PC-9 (cell line): ENCODE measurements at regions not wholly inside any gene's neighbourhood (a gene's known extent, or its start where the extent isn't known, plus 50 kb on each side); places are given as distances from the start of the nearest gene placed in this dataset.

Experiments
- BruUV-seq: library from RNA; stranded (reverse); fragments of 400-500 nt; replicated peaks from 2 replicates; lab custom pipeline; 2021; lab: Mats Ljungman, UMichigan
- CTCF ChIA-PET: fragments of 300-600 bp; sonication (Branson Sonifier 250); formaldehyde crosslinking; loops from one replicate; lab custom pipeline; 2022; ENCODE audit warnings: antibody characterized with exemption; lab: Charles Lee
- POLR2A ChIA-PET: fragments of 300-600 bp; sonication (Branson Sonifier 250); formaldehyde crosslinking; loops from one replicate; lab custom pipeline; 2022; ENCODE audit warnings: antibody characterized with exemption; ENCODE audit not compliant: unreplicated experiment; lab: Charles Lee
- DNase-seq, 2 experiments: peaks; one replicate each; pipeline versions ENCODE4 v3.0.0 to v3.0.0-alpha.2; 2015 to 2022; ENCODE audit warnings: mixed read lengths in 1 of 2
- H2AFZ ChIP-seq: fragments of 200-600 bp; sonication (generic); 2 replicates; pipeline ENCODE4 v1.8.1; 2017; ENCODE audit warnings: antibody characterized with exemption
- H3F3A ChIP-seq: fragments of 200-600 bp; sonication (generic); 2 replicates; pipeline ENCODE4 v1.8.1; 2017; ENCODE audit warnings: antibody characterized with exemption, mild to moderate bottlenecking, low read depth; ENCODE audit not compliant: insufficient read depth
- H3K27ac ChIP-seq: fragments of 200-600 bp; sonication (generic); 2 replicates; pipeline ENCODE4 v1.6.1; 2016; ENCODE audit warnings: mixed run types
- H3K27me3 ChIP-seq: fragments of 200-600 bp; sonication (generic); 2 replicates; pipeline ENCODE4 v1.6.1; 2016; ENCODE audit warnings: low read depth, mixed run types; ENCODE audit not compliant: insufficient read depth
- H3K36me3 ChIP-seq: fragments of 200-600 bp; sonication (generic); 2 replicates; pipeline ENCODE4 v1.6.1; 2016; ENCODE audit warnings: low read depth, mixed run types
- H3K4me1 ChIP-seq: fragments of 200-600 bp; sonication (generic); replicated peaks from 2 replicates; pipeline ENCODE4 v1.6.1; 2016; ENCODE audit warnings: mixed run types; ENCODE audit not compliant: insufficient read depth
- H3K4me2 ChIP-seq: fragments of 200-600 bp; sonication (generic); 2 replicates; pipeline ENCODE4 v1.6.1; 2017; ENCODE audit warnings: mixed run types
- H3K4me3 ChIP-seq: fragments of 200-600 bp; sonication (generic); 2 replicates; pipeline ENCODE4 v1.6.1; 2016; ENCODE audit warnings: mixed run types
- H3K79me2 ChIP-seq: fragments of 200-600 bp; sonication (generic); 2 replicates; pipeline ENCODE4 v1.6.1; 2017; ENCODE audit warnings: low read depth, mixed run types
- H3K9me2 ChIP-seq: fragments of 200-600 bp; sonication (generic); 2 replicates; pipeline ENCODE4 v1.8.1; 2017; ENCODE audit warnings: mild to moderate bottlenecking; ENCODE audit not compliant: insufficient read depth
- H3K9me3 ChIP-seq: fragments of 200-600 bp; sonication (generic); 2 replicates; pipeline ENCODE4 v1.8.1; 2016; ENCODE audit warnings: low read depth; ENCODE audit not compliant: insufficient read depth
- H4K20me1 ChIP-seq: fragments of 200-600 bp; sonication (generic); 2 replicates; pipeline ENCODE4 v1.8.1; 2017; ENCODE audit not compliant: insufficient read depth
- EZH2 ChIP-seq: fragments of 200-600 bp; sonication (generic); IDR thresholded peaks from 2 replicates; pipeline ENCODE4 v1.8.0; 2017; ENCODE audit warnings: antibody characterized with exemption, low read depth
- intact Hi-C: fragments of 100-400 bp; cut with micrococcal nuclease; formaldehyde crosslinking; loops from one replicate; pipeline ENCODE4 v1.10.0; 2022; ENCODE audit not compliant: unreplicated experiment
- TF ChIP-seq, protein P1 (sequence below): fragments of 200-600 bp; sonication (generic); conservative IDR thresholded peaks from 2 replicates; pipeline ENCODE4 v1.6.1; 2017; ENCODE audit warnings: mixed run types, antibody characterized with exemption, mild to moderate bottlenecking, moderate library complexity

GRCh38 chr18:73924836-73925235 is 222.8 kb downstream of the FBXO15 start:
- Histone ChIP-seq H2AFZ (no peak overlapping the region), H3K27ac (no peak overlapping the region), H3K36me3 (no peaks in the 10 kb centered on the region), H3K9me2 (no peaks in the 10 kb centered on the region), H3K9me3 (no peaks in the 10 kb centered on the region), H3K4me3 (no peak overlapping the region), H3K79me2 (no peaks in the 10 kb centered on the region), H3K27me3 (no peaks in the 10 kb centered on the region), H3K4me2 (no peak overlapping the region), H3K4me1 (no peaks in the 10 kb centered on the region), H4K20me1 (no peaks in the 10 kb centered on the region), H3F3A (no peaks in the 10 kb centered on the region)
- no peak for TF ChIP-seq EZH2
- TF ChIP-seq, protein P1, sequence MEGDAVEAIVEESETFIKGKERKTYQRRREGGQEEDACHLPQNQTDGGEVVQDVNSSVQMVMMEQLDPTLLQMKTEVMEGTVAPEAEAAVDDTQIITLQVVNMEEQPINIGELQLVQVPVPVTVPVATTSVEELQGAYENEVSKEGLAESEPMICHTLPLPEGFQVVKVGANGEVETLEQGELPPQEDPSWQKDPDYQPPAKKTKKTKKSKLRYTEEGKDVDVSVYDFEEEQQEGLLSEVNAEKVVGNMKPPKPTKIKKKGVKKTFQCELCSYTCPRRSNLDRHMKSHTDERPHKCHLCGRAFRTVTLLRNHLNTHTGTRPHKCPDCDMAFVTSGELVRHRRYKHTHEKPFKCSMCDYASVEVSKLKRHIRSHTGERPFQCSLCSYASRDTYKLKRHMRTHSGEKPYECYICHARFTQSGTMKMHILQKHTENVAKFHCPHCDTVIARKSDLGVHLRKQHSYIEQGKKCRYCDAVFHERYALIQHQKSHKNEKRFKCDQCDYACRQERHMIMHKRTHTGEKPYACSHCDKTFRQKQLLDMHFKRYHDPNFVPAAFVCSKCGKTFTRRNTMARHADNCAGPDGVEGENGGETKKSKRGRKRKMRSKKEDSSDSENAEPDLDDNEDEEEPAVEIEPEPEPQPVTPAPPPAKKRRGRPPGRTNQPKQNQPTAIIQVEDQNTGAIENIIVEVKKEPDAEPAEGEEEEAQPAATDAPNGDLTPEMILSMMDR, result no peak
- ChIA-PET CTCF (no interaction called here), POLR2A (no interaction called here)
- intact Hi-C loops, result no loop called here
- no TSS peak for BruUV-seq
- DNase-seq, result no peak

DNA sequence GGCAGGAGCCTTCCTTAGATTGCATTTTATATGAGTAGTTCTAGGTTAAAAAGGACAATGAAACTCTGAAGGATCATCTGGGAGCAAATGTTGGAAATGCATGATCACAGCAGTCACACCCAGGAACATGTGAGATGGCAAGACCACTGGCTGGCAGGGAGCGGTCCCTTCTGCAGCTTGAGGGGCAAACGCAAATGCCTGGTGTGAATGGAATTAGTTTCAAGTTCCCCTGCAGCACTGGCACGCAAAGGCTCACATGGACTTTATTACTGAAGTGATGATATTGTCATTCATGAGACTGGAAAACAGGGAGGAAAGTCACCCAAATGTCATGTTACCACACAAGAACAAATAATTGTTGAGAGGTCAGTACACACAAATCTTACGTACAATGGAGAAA is 223.3 kb downstream of the FBXO15 start:
- H3K4me3 ChIP-seq, result no peak overlapping the region
- H3F3A ChIP-seq, result no peaks in the 10 kb centered on the region
- H3K79me2 ChIP-seq, result no peaks in the 10 kb centered on the region
- H4K20me1 ChIP-seq, result no peaks in the 10 kb centered on the region
- TF ChIP-seq, protein P1, result no peak
- TF ChIP-seq EZH2, result no peak
- no peaks in the 10 kb centered on the region for H3K27me3 ChIP-seq
- ChIA-PET CTCF (no interaction called here), POLR2A (no interaction called here)
- intact Hi-C loops, result no loop called here
- H3K27ac ChIP-seq, result no peak overlapping the region
- DNase-seq, result no peak
- no TSS peak for BruUV-seq
- H3K4me1 ChIP-seq, result no peaks in the 10 kb centered on the region
- no peaks in the 10 kb centered on the region for H3K9me3 ChIP-seq
- H3K36me3 ChIP-seq, result no peaks in the 10 kb centered on the region
- no peak overlapping the region for H3K4me2 ChIP-seq
- no peak overlapping the region for H2AFZ ChIP-seq
- H3K9me2 ChIP-seq, result no peaks in the 10 kb centered on the region

DNA sequence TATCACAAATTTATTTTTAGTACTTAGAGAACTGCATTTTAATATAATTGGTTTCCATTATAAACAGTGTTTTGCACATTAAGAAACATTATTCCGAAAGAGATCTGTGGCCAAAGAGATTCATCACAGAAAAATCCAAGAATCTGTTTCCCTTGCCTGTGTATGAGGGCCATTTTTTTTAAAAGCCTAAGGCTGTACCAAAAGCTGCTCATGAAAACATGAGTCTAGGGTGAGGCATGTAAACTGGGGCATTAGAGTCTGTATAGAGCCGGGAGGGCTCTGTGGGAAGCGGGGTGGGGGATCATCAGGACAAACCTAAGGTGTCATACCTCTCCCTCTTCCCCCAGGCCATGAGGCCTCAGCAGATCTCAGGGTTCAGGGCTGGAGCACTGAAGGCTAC is 223.8 kb downstream of the FBXO15 start:
- no peaks in the 10 kb centered on the region for H4K20me1 ChIP-seq
- no peaks in the 10 kb centered on the region for H3K4me1 ChIP-seq
- no peak overlapping the region for H3K4me2 ChIP-seq
- no peak overlapping the region for H3K4me3 ChIP-seq
- POLR2A ChIA-PET, result no interaction called here
- H3K27me3 ChIP-seq, result no peaks in the 10 kb centered on the region
- no peaks in the 10 kb centered on the region for H3K9me3 ChIP-seq
- no peak overlapping the region for H3K27ac ChIP-seq
- no peak for DNase-seq
- H3K79me2 ChIP-seq, result no peaks in the 10 kb centered on the region
- H3F3A ChIP-seq, result no peaks in the 10 kb centered on the region
- H2AFZ ChIP-seq, result no peak overlapping the region
- no peaks in the 10 kb centered on the region for H3K36me3 ChIP-seq
- no peaks in the 10 kb centered on the region for H3K9me2 ChIP-seq
- TF ChIP-seq, protein P1, result no peak
- intact Hi-C loops, result no loop called here
- CTCF ChIA-PET, result no interaction called here
- BruUV-seq, result no TSS peak
